HG03442 (cell line): ENCODE measurements at regions not wholly inside any gene's neighbourhood (a gene's known extent, or its start where the extent isn't known, plus 50 kb on each side); places are given as distances from the start of the nearest gene placed in this dataset.

ENCODE experiments used
- ATAC-seq: cut with Tn5 transposase; IDR thresholded peaks from one replicate; pipeline ENCODE4 v1.9.1; 2021; ENCODE audit warnings: mild to moderate bottlenecking, moderate library complexity; ENCODE audit not compliant: unreplicated experiment

- no peak for ATAC-seq
Measured at GRCh38 chr5:173689737-173690360, 73.4 kb upstream of the BOD1 start.

GRCh38 chr5:173691931-173692330 lies 75.5 kb upstream of the BOD1 start:
- no peak for ATAC-seq

GRCh38 chr5:173693670-173694069 lies 77.2 kb upstream of the BOD1 start:
- ATAC-seq = no peak

- ATAC-seq = no peak
Measured at GRCh38 chr5:173696216-173696615, 79.8 kb upstream of the BOD1 start.

- no peak for ATAC-seq
Measured at GRCh38 chr5:173697931-173698579, 81.6 kb upstream of the BOD1 start.

- ATAC-seq = no peak
Measured at GRCh38 chr5:173699966-173700365, 83.5 kb upstream of the BOD1 start.

- no peak for ATAC-seq
Measured at GRCh38 chr5:173703466-173703865, 87.0 kb upstream of the BOD1 start.

GRCh38 chr5:173704615-173705511 lies 88.4 kb upstream of the BOD1 start:
- ATAC-seq = no peak

GRCh38 chr5:173705512-173706044 lies 89.1 kb upstream of the BOD1 start:
- ATAC-seq = no peak

GRCh38 chr5:173706700-173707099 lies 90.2 kb upstream of the BOD1 start:
- ATAC-seq = no peak

GRCh38 chr5:173707392-173707791 lies 90.9 kb upstream of the BOD1 start:
- peak; percentile 85 for ATAC-seq

- no peak for ATAC-seq
Measured at GRCh38 chr5:173709145-173709544, 92.7 kb upstream of the BOD1 start.

- no peak for ATAC-seq
Measured at GRCh38 chr5:173709761-173710160, 93.3 kb upstream of the BOD1 start.

- ATAC-seq = no peak
Measured at GRCh38 chr5:173710528-173710927, 94.1 kb upstream of the BOD1 start.

GRCh38 chr5:173711466-173711865 lies 95.0 kb upstream of the BOD1 start:
- no peak for ATAC-seq

- ATAC-seq = no peak
Measured at GRCh38 chr5:173712609-173713175, 96.2 kb upstream of the BOD1 start.

GRCh38 chr5:173714551-173715428 lies 98.3 kb upstream of the BOD1 start:
- no peak for ATAC-seq

GRCh38 chr5:173715607-173716006 lies 99.2 kb upstream of the BOD1 start:
- ATAC-seq = no peak

- no peak for ATAC-seq
Measured at GRCh38 chr5:173716058-173716682, 99.7 kb upstream of the BOD1 start.

- no peak for ATAC-seq
Measured at GRCh38 chr5:173717959-173718358, 101.5 kb upstream of the BOD1 start.
